Activated CD8-positive, alpha-beta T cell treated with anti-CD3 and anti-CD28 coated beads for 36 hours (primary cell): ENCODE measurements at regions not wholly inside any gene's neighbourhood (a gene's known extent, or its start where the extent isn't known, plus 50 kb on each side); places are given as distances from the start of the nearest gene placed in this dataset.

Experiments
- ATAC-seq: fragments of 200-7000 bp; cut with Tn5 transposase; one replicate; pipeline ENCODE4 v1.10.0; 2021; ENCODE audit warnings: mild to moderate bottlenecking, moderate library complexity
- CTCF ChIA-PET: fragments of 350-600 bp; sonication (Branson Sonifier 250); formaldehyde crosslinking; loops from one replicate; lab custom pipeline; 2021; ENCODE audit warnings: antibody characterized with exemption; lab: Charles Lee
- POLR2A ChIA-PET: fragments of 350-600 bp; sonication (Branson Sonifier 250); formaldehyde crosslinking; loops from one replicate; lab custom pipeline; 2021; ENCODE audit warnings: antibody characterized with exemption; lab: Charles Lee
- DNase-seq: peaks from one replicate; pipeline ENCODE4 v3.0.0-alpha.2; 2020
- H3K27ac Mint-ChIP-seq: one replicate; pipeline ENCODE4 v1.8.0; 2021; ENCODE audit warnings: mild to moderate bottlenecking, mixed read lengths
- H3K27me3 Mint-ChIP-seq: one replicate; pipeline ENCODE4 v1.8.0; 2021; ENCODE audit warnings: mixed read lengths
- H3K36me3 Mint-ChIP-seq: one replicate; pipeline ENCODE4 v1.8.0; 2021; ENCODE audit warnings: low read depth, mixed read lengths
- H3K4me1 Mint-ChIP-seq: one replicate; pipeline ENCODE4 v1.8.0; 2021; ENCODE audit warnings: low read depth, mixed read lengths
- H3K4me3 Mint-ChIP-seq: one replicate; pipeline ENCODE4 v1.8.0; 2021; ENCODE audit warnings: mild to moderate bottlenecking, moderate library complexity, mixed read lengths
- H3K9me3 Mint-ChIP-seq: one replicate; pipeline ENCODE4 v1.8.0; 2021; ENCODE audit warnings: mixed read lengths
- CTCF ChIP-seq: fragments of 200-600 bp; IDR thresholded peaks from one replicate; pipeline ENCODE4 v1.8.0; 2022; ENCODE audit warnings: antibody characterized with exemption, mild to moderate bottlenecking
- intact Hi-C: fragments of 100-400 bp; cut with micrococcal nuclease; formaldehyde crosslinking; loops from one replicate; pipeline ENCODE4 v1.10.0; 2022

GRCh38 chr13:99085808-99086266, 108.0 kb upstream of the DOCK9 start:
- peak overlapping the region; percentile 81 for H3K4me3 Mint-ChIP-seq
- H3K4me1 Mint-ChIP-seq = peaks cover 37% of the 10 kb centered on the region
- no peaks in the 10 kb centered on the region for H3K9me3 Mint-ChIP-seq
- H3K27ac Mint-ChIP-seq = peak overlapping the region; percentile 77
- TF ChIP-seq CTCF = no peak
- H3K27me3 Mint-ChIP-seq = no peaks in the 10 kb centered on the region
- no peak for ATAC-seq
- DNase-seq = no peak
- POLR2A ChIA-PET = interaction anchor here (1.0 to 3.2 kb wide), 7 partner anchors 10 to 184 kb away, joined by 3 to 12 read pairs (median 3); partner anchors contain the start of genes DOCK9 and UBAC2
- CTCF ChIA-PET = interaction anchor here (1.7 kb wide), 1 partner anchor 11 kb away, joined by 3 read pairs; no protein-coding TSS in a partner anchor
- H3K36me3 Mint-ChIP-seq = no peaks in the 10 kb centered on the region
- intact Hi-C loops = loop anchor here (5.0 kb wide), 2 partner anchors 34 to 181 kb away; no protein-coding TSS in a partner anchor

GRCh38 chr13:99086267-99087097, 108.6 kb upstream of the DOCK9 start:
- H3K9me3 Mint-ChIP-seq = no peaks in the 10 kb centered on the region
- POLR2A ChIA-PET = interaction anchor here (0.7 to 3.2 kb wide), 13 partner anchors 18 to 183 kb away, joined by 3 to 12 read pairs (median 3); partner anchors contain the start of genes DOCK9 and UBAC2
- CTCF ChIA-PET = interaction anchor here (1.0 to 1.7 kb wide), 5 partner anchors 12 to 179 kb away, joined by 3 to 7 read pairs (median 5); no protein-coding TSS in a partner anchor
- H3K4me1 Mint-ChIP-seq = peaks cover 33% of the 10 kb centered on the region
- TF ChIP-seq CTCF = no peak
- ATAC-seq (peak; percentile 41), DNase-seq (peak; percentile 78)
- H3K4me3 Mint-ChIP-seq = peak overlapping the region; percentile 89
- intact Hi-C loops = loop anchor here (5.0 kb wide), 2 partner anchors 34 to 181 kb away; no protein-coding TSS in a partner anchor
- no peaks in the 10 kb centered on the region for H3K27me3 Mint-ChIP-seq
- no peaks in the 10 kb centered on the region for H3K36me3 Mint-ChIP-seq
- H3K27ac Mint-ChIP-seq = peak overlapping the region; percentile 93

GRCh38 chr13:99087098-99087953, 109.5 kb upstream of the DOCK9 start:
- peak overlapping the region; percentile 93 for H3K27ac Mint-ChIP-seq
- H3K27me3 Mint-ChIP-seq = no peaks in the 10 kb centered on the region
- H3K4me3 Mint-ChIP-seq = peak overlapping the region; percentile 89
- peaks cover 33% of the 10 kb centered on the region for H3K4me1 Mint-ChIP-seq
- H3K36me3 Mint-ChIP-seq = no peaks in the 10 kb centered on the region
- ATAC-seq (peak; percentile 88), DNase-seq (peak; percentile 93)
- no peaks in the 10 kb centered on the region for H3K9me3 Mint-ChIP-seq
- ChIA-PET POLR2A (interaction anchor here (0.7 to 3.2 kb wide), 9 partner anchors 19 to 113 kb away, joined by 3 to 12 read pairs (median 4); partner anchors contain the start of gene UBAC2), CTCF (interaction anchor here (1.0 to 2.7 kb wide), 7 partner anchors 9 to 178 kb away, joined by 3 to 10 read pairs (median 6); no protein-coding TSS in a partner anchor)
- intact Hi-C loops = loop anchor here (5.0 kb wide), 2 partner anchors 35 to 180 kb away; no protein-coding TSS in a partner anchor
- TF ChIP-seq CTCF = peak; percentile 59

GRCh38 chr13:99087954-99088491, 110.2 kb upstream of the DOCK9 start:
- DNase-seq = peak; percentile 40
- no peaks in the 10 kb centered on the region for H3K27me3 Mint-ChIP-seq
- H3K36me3 Mint-ChIP-seq = no peaks in the 10 kb centered on the region
- ChIA-PET CTCF (interaction anchor here (0.9 to 2.7 kb wide), 7 partner anchors 9 to 248 kb away, joined by 3 to 10 read pairs (median 4); no protein-coding TSS in a partner anchor), POLR2A (interaction anchor here (0.7 to 2.4 kb wide), 4 partner anchors 11 to 112 kb away, joined by 3 to 7 read pairs (median 4); partner anchors contain the start of gene UBAC2)
- ATAC-seq = peak; percentile 32
- H3K4me3 Mint-ChIP-seq = peak overlapping the region; percentile 89
- intact Hi-C loops = loop anchor here (5.0 kb wide), 2 partner anchors 36 to 179 kb away; no protein-coding TSS in a partner anchor
- peak overlapping the region; percentile 93 for H3K27ac Mint-ChIP-seq
- H3K9me3 Mint-ChIP-seq = no peaks in the 10 kb centered on the region
- no peak for TF ChIP-seq CTCF
- peaks cover 33% of the 10 kb centered on the region for H3K4me1 Mint-ChIP-seq
